ENCODE measurements at regions not wholly inside any gene's neighbourhood (a gene's known extent, or its start where the extent isn't known, plus 50 kb on each side); places are given as distances from the start of the nearest gene placed in this dataset.

GRCh38 chr2:79272616-79273015 lies 113.1 kb upstream of the REG3A start:
- peaks cover 9% of the 10 kb centered on the region for H3K36me3 Mint-ChIP-seq (ENCODE audit: low read depth)
- H3K27me3 Mint-ChIP-seq (ENCODE audit: low read depth, poor library complexity): no peaks in the 10 kb centered on the region
- H3K4me1 Mint-ChIP-seq: peaks cover 24% of the 10 kb centered on the region
- no peak overlapping the region for H3K27ac Mint-ChIP-seq
- peaks cover 26% of the 10 kb centered on the region for H3K9me3 Mint-ChIP-seq
- H3K4me3 Mint-ChIP-seq: no peak overlapping the region
- no peak for TF ChIP-seq CTCF (IDR thresholded peaks at IDR 0.05)
- DNase-seq: no peak

- no peaks in the 10 kb centered on the region for H3K27me3 Mint-ChIP-seq (ENCODE audit: low read depth, poor library complexity)
- peaks cover 26% of the 10 kb centered on the region for H3K9me3 Mint-ChIP-seq
- peaks cover 9% of the 10 kb centered on the region for H3K36me3 Mint-ChIP-seq (ENCODE audit: low read depth)
- H3K27ac Mint-ChIP-seq: peak overlapping the region; percentile 20
- no peak for TF ChIP-seq CTCF (IDR thresholded peaks at IDR 0.05)
- H3K4me3 Mint-ChIP-seq: no peak overlapping the region
- DNase-seq: no peak
- H3K4me1 Mint-ChIP-seq: peaks cover 24% of the 10 kb centered on the region
Observed at GRCh38 chr2:79271456-79271855, 111.9 kb upstream of the REG3A start.

- Mint-ChIP-seq H3K36me3 (ENCODE audit: low read depth) (no peaks in the 10 kb centered on the region), H3K4me3 (no peak overlapping the region), H3K27me3 (ENCODE audit: low read depth, poor library complexity) (no peaks in the 10 kb centered on the region), H3K9me3 (peaks cover 10% of the 10 kb centered on the region), H3K27ac (no peak overlapping the region), H3K4me1 (no peaks in the 10 kb centered on the region)
- DNase-seq: no peak
- TF ChIP-seq CTCF (IDR thresholded peaks at IDR 0.05): no peak
Observed at GRCh38 chr2:79260848-79261247, 101.3 kb upstream of the REG3A start.

- Mint-ChIP-seq H3K36me3 (ENCODE audit: low read depth) (no peaks in the 10 kb centered on the region), H3K4me3 (no peak overlapping the region), H3K4me1 (no peaks in the 10 kb centered on the region), H3K27me3 (ENCODE audit: low read depth, poor library complexity) (no peaks in the 10 kb centered on the region), H3K9me3 (peaks cover 10% of the 10 kb centered on the region), H3K27ac (no peak overlapping the region)
- DNase-seq: no peak
- TF ChIP-seq CTCF (IDR thresholded peaks at IDR 0.05): no peak
Observed at GRCh38 chr2:79259959-79260358, 100.4 kb upstream of the REG3A start.

- no peaks in the 10 kb centered on the region for H3K4me1 Mint-ChIP-seq
- H3K27me3 Mint-ChIP-seq (ENCODE audit: low read depth, poor library complexity): no peaks in the 10 kb centered on the region
- no peak for DNase-seq
- peaks cover 10% of the 10 kb centered on the region for H3K9me3 Mint-ChIP-seq
- TF ChIP-seq CTCF (IDR thresholded peaks at IDR 0.05): no peak
- H3K27ac Mint-ChIP-seq: no peak overlapping the region
- no peak overlapping the region for H3K4me3 Mint-ChIP-seq
- no peaks in the 10 kb centered on the region for H3K36me3 Mint-ChIP-seq (ENCODE audit: low read depth)
Observed at GRCh38 chr2:79259296-79259695, 99.7 kb upstream of the REG3A start.

- Mint-ChIP-seq H3K4me3 (no peak overlapping the region), H3K4me1 (peaks cover 6% of the 10 kb centered on the region), H3K36me3 (ENCODE audit: low read depth) (no peaks in the 10 kb centered on the region), H3K27ac (no peak overlapping the region), H3K27me3 (ENCODE audit: low read depth, poor library complexity) (no peaks in the 10 kb centered on the region), H3K9me3 (no peaks in the 10 kb centered on the region)
- no peak for TF ChIP-seq CTCF (IDR thresholded peaks at IDR 0.05)
- DNase-seq: no peak
Observed at GRCh38 chr2:79253243-79253774, 93.8 kb upstream of the REG3A start.
